Gastroesophageal sphincter (tissue), 4 donors: ENCODE measurements at regions not wholly inside any gene's neighbourhood (a gene's known extent, or its start where the extent isn't known, plus 50 kb on each side); places are given as distances from the start of the nearest gene placed in this dataset.

ENCODE experiments used
- ATAC-seq: fragments of 150-250 bp; one replicate; pipeline ENCODE4 v1.9.1; 2016; ENCODE audit warnings: mild to moderate bottlenecking, moderate library complexity
- H3K27ac ChIP-seq, 4 donors: fragments of 200-600 bp; sonication (generic) in 3 of 4; 1 replicate in 3 of 4; 2 replicates in 1 of 4; pipeline ENCODE4 v1.5.1; 2016 to 2019
- H3K27me3 ChIP-seq: fragments of 200-600 bp; sonication (generic); one replicate; pipeline ENCODE4 v1.5.1; 2019
- H3K36me3 ChIP-seq, 2 donors: fragments of 200-600 bp; sonication (generic); one replicate each; pipeline ENCODE4 v1.5.1; 2019; ENCODE audit warnings: control low read depth in 1 of 2
- H3K4me1 ChIP-seq, 3 donors: fragments of 200-600 bp; sonication (generic); 1 replicate in 2 of 3; 2 replicates in 1 of 3; pipeline ENCODE4 v1.5.1; 2016 to 2019; ENCODE audit warnings: control low read depth in 2 of 3
- H3K4me3 ChIP-seq, 2 donors: fragments of 200-600 bp; sonication (generic); one replicate each; pipeline ENCODE4 v1.5.1; 2019; ENCODE audit warnings: mild to moderate bottlenecking in 1 of 2, moderate library complexity in 1 of 2
- H3K9me3 ChIP-seq, 3 donors: fragments of 200-600 bp; sonication (generic); one replicate each; pipeline ENCODE4 v1.5.1; 2017 to 2019; ENCODE audit warnings: control low read depth in 2 of 3
- EP300 ChIP-seq: sonication (generic); formaldehyde crosslinking; IDR thresholded peaks from one replicate; pipeline ENCODE4 v1.6.1; 2017; ENCODE audit warnings: antibody characterized with exemption, mild to moderate bottlenecking
- POLR2A ChIP-seq, 2 donors: fragments of 450-650 bp; IDR thresholded peaks; one replicate each; pipeline ENCODE4 v1.6.1; 2017; ENCODE audit warnings: antibody characterized with exemption in 2 of 2, mild to moderate bottlenecking in 2 of 2, moderate library complexity in 1 of 2
- POLR2AphosphoS5 ChIP-seq: sonication (generic); formaldehyde crosslinking; IDR thresholded peaks from one replicate; pipeline ENCODE4 v1.6.1; 2017; ENCODE audit warnings: antibody characterized with exemption
- WGBS, 2 donors: methylation state at CpG; one replicate each; pipeline ENCODE4 v1.1.5; 2018; ENCODE audit warnings: low coverage in 1 of 2; 5-methylcytosine and 5-hydroxymethylcytosine counted together
- TF ChIP-seq, protein P1 (sequence below), 4 experiments: fragments of 200-600 bp in 2 of 4; fragments of 450-650 bp in 2 of 4; sonication (generic) in 1 of 4; IDR thresholded peaks; one replicate each; pipeline ENCODE4 v1.5.1; 2017 to 2019; ENCODE audit warnings: antibody characterized with exemption in 4 of 4, mild to moderate bottlenecking in 2 of 4, moderate library complexity in 2 of 4

DNA sequence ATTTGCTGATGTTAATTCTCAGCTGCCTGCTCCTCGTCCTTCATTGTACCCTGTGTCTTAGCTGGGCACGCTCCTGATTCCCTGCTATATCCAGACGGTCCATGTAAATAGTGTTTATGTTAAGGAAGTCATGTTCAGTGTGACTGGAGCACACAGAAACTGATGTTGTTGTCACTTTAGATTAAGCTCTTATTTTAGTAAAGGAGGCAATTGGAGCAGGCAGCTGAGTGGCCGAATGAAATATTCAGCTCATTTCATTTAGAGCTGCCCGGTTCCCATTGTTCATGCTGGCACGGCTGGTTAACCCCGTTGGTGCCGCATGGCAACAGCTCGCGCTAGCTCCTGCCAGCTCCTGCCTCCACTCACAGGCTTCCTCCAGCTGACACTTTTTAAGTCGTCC is 446.8 kb upstream of the SOX5 start:
- H3K36me3 ChIP-seq, result no peaks in the 10 kb centered on the region
- H3K27ac ChIP-seq, result no peak overlapping the region
- peaks cover 0 to 9% (median 0%) of the 10 kb centered on the region in 3 donors for H3K4me1 ChIP-seq
- ATAC-seq, result no peak
- peaks cover 0 to 5% (median 0%) of the 10 kb centered on the region in 3 donors for H3K9me3 ChIP-seq
- 10 to 38% methylated on average over 2 to 10 of the region's 11 CpGs for WGBS, 2 donors
- H3K4me3 ChIP-seq, result no peak overlapping the region
- TF ChIP-seq, protein P1, sequence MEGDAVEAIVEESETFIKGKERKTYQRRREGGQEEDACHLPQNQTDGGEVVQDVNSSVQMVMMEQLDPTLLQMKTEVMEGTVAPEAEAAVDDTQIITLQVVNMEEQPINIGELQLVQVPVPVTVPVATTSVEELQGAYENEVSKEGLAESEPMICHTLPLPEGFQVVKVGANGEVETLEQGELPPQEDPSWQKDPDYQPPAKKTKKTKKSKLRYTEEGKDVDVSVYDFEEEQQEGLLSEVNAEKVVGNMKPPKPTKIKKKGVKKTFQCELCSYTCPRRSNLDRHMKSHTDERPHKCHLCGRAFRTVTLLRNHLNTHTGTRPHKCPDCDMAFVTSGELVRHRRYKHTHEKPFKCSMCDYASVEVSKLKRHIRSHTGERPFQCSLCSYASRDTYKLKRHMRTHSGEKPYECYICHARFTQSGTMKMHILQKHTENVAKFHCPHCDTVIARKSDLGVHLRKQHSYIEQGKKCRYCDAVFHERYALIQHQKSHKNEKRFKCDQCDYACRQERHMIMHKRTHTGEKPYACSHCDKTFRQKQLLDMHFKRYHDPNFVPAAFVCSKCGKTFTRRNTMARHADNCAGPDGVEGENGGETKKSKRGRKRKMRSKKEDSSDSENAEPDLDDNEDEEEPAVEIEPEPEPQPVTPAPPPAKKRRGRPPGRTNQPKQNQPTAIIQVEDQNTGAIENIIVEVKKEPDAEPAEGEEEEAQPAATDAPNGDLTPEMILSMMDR (IDR thresholded peaks at IDR 0.05), result no peak
- no peak for TF ChIP-seq EP300
- TF ChIP-seq POLR2A (IDR thresholded peaks at IDR 0.05), result no peak
- no peak for TF ChIP-seq POLR2AphosphoS5
- H3K27me3 ChIP-seq, result no peaks in the 10 kb centered on the region

DNA sequence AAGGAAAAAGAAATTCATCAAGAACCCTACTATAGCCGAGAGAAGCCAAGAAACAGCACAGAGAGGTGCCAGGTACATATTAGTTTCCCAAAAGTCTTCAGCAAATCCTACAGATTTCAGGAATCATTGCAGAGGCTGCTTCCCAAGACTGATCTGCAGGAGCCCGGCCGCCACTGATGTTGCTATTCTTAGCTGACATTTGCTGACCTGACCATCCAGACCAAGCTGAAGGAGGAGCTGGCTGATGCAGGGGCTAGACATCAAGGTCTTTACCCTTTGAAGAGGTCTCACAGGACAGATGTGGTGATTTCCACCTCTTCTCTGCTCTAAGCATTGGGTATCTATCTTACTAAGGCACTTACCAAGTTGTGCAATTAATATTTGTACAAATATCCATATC is 444.8 kb upstream of the SOX5 start:
- TF ChIP-seq POLR2A (IDR thresholded peaks at IDR 0.05), result no peak
- TF ChIP-seq, protein P1 (IDR thresholded peaks at IDR 0.05), result no peak
- TF ChIP-seq POLR2AphosphoS5, result no peak
- no peak for TF ChIP-seq EP300
- H3K36me3 ChIP-seq, result no peaks in the 10 kb centered on the region
- no peaks in the 10 kb centered on the region for H3K27me3 ChIP-seq
- no peak for ATAC-seq
- 82% methylated on average over 3 of the region's 3 CpGs; no CpG with 5 or more reads in 1 of the 2 donors for WGBS, 2 donors
- H3K4me1 ChIP-seq, result peaks cover 0 to 9% (median 0%) of the 10 kb centered on the region in 3 donors
- peaks cover 0 to 12% (median 0%) of the 10 kb centered on the region in 3 donors for H3K9me3 ChIP-seq
- no peak overlapping the region for H3K4me3 ChIP-seq
- no peak overlapping the region for H3K27ac ChIP-seq

DNA sequence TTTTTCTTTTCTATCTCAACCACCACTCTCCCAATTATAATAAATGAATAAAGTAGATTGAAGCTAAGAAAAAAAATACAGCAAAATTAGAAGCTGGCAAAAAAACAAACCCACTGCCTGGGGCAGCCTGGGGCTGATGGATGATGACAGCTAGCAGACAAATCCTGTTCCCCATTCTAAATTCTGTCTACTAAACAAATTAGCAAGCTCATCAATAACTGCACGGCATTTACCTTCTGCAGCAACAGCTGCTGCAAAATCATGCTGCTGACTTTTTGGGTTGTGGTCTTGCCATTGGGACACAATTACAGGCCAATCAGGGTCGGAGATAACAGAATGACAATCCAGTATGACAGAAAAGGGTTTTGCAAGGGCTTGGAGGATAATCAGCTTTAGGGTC is 443.6 kb upstream of the SOX5 start:
- TF ChIP-seq EP300 (no peak), POLR2AphosphoS5 (no peak), POLR2A (IDR thresholded peaks at IDR 0.05) (no peak)
- TF ChIP-seq, protein P1 (IDR thresholded peaks at IDR 0.05), result no peak
- no peak overlapping the region for H3K4me3 ChIP-seq
- peaks cover 0 to 12% (median 0%) of the 10 kb centered on the region in 3 donors for H3K9me3 ChIP-seq
- 88 to 90% methylated on average over 2 of the region's 2 CpGs for WGBS, 2 donors
- no peaks in the 10 kb centered on the region for H3K27me3 ChIP-seq
- no peak for ATAC-seq
- H3K36me3 ChIP-seq, result no peaks in the 10 kb centered on the region
- H3K27ac ChIP-seq, result no peak overlapping the region
- H3K4me1 ChIP-seq, result peaks cover 0 to 9% (median 0%) of the 10 kb centered on the region in 3 donors

DNA sequence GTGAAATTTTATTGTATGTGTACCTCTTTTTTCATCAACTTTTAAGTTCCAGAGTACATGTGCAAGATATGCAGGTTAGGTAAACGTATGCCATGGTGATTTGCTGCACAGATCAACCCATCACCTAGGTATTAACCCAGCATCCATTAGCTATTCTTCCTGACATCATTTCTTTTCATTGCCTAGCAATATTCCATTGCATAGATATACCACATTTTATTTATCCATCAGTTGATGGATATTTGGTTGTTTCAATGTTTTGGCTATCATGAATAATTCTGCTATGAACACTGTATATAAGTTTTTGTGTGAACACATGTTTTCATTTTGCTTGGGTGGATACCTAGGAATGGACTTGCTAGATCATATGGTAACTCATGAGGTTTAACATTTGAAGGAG is 439.9 kb upstream of the SOX5 start:
- no peaks in the 10 kb centered on the region for H3K27me3 ChIP-seq
- no peaks in the 10 kb centered on the region for H3K4me1 ChIP-seq
- H3K36me3 ChIP-seq, result no peaks in the 10 kb centered on the region
- 93 to 100% methylated on average over 1 of the region's 1 CpG for WGBS, 2 donors
- TF ChIP-seq, protein P1 (IDR thresholded peaks at IDR 0.05), result no peak
- TF ChIP-seq POLR2A (IDR thresholded peaks at IDR 0.05) (no peak), EP300 (no peak), POLR2AphosphoS5 (no peak)
- no peak for ATAC-seq
- peaks cover 0 to 12% (median 0%) of the 10 kb centered on the region in 3 donors for H3K9me3 ChIP-seq
- H3K27ac ChIP-seq, result no peak overlapping the region
- no peak overlapping the region for H3K4me3 ChIP-seq

DNA sequence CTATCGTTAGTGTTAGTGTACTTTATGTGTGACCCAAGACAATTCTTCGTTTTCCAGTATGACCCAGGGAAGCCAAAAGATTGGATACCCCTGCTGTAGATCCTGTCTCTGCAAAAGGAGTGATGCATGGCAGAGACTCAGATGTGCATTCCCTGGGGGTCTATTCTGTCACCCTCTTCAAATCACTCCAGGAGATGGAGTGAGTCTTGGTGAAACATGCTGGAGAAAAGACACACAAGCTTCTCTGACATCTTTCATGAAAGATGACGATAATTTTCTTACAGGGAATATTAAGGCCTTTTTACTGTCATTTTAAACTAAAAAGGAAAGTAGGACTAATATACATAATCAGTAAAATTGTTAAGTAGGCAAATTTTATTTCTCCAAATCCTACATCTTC is 437.9 kb upstream of the SOX5 start:
- WGBS, 2 donors, result 89 to 95% methylated on average over 3 of the region's 3 CpGs
- no peak for ATAC-seq
- H3K4me3 ChIP-seq, result no peak overlapping the region
- H3K9me3 ChIP-seq, result peaks cover 0 to 12% (median 0%) of the 10 kb centered on the region in 3 donors
- no peaks in the 10 kb centered on the region for H3K4me1 ChIP-seq
- H3K27ac ChIP-seq, result no peak overlapping the region
- TF ChIP-seq, protein P1 (IDR thresholded peaks at IDR 0.05), result no peak
- TF ChIP-seq POLR2AphosphoS5, result no peak
- TF ChIP-seq POLR2A (IDR thresholded peaks at IDR 0.05), result no peak
- TF ChIP-seq EP300, result no peak
- no peaks in the 10 kb centered on the region for H3K27me3 ChIP-seq
- no peaks in the 10 kb centered on the region for H3K36me3 ChIP-seq
